ENCODE measurements at regions not wholly inside any gene's neighbourhood (a gene's known extent, or its start where the extent isn't known, plus 50 kb on each side); places are given as distances from the start of the nearest gene placed in this dataset.

- TF ChIP-seq POLR2A (IDR thresholded peaks at IDR 0.05) (no peak), CTCF (IDR thresholded peaks at IDR 0.05) (no peak), POLR2AphosphoS5 (IDR thresholded peaks at IDR 0.05) (no peak)
Observed at GRCh38 chr6:40124924-40125323, 190.7 kb upstream of the MOCS1 start.

Measured in gastroesophageal sphincter (tissue), 3 donors.